GM12873 (cell line): ENCODE measurements at regions not wholly inside any gene's neighbourhood (a gene's known extent, or its start where the extent isn't known, plus 50 kb on each side); places are given as distances from the start of the nearest gene placed in this dataset.

Source experiments
- TF ChIP-seq, protein P1 (sequence below): IDR thresholded peaks from 2 replicates; pipeline ENCODE4 v1.5.1; 2012; ENCODE audit warnings: low read depth, mild to moderate bottlenecking, moderate library complexity, low read length, control low read depth; ENCODE audit not compliant: insufficient read depth; ENCODE audit errors: missing control alignments

DNA sequence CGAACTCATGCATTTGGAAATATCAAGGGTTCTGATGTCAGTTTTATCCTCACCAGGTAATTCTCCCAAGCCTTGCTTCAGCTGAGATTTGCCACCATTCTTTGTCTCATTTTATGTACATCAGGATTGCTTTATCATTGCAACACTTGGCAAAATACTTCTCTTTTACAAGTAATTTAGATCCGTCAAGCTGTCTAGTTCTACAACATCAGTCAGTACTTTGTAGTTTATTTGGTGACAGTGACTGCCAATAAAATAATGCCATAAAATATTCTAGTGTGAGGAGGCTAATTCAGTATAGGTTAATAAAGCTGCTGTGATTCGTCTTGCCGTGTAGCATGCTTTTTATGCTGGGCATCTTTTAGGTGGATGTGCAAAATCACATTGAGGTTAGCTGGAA is 565.3 kb upstream of the SGO1 start:
- TF ChIP-seq, protein P1, sequence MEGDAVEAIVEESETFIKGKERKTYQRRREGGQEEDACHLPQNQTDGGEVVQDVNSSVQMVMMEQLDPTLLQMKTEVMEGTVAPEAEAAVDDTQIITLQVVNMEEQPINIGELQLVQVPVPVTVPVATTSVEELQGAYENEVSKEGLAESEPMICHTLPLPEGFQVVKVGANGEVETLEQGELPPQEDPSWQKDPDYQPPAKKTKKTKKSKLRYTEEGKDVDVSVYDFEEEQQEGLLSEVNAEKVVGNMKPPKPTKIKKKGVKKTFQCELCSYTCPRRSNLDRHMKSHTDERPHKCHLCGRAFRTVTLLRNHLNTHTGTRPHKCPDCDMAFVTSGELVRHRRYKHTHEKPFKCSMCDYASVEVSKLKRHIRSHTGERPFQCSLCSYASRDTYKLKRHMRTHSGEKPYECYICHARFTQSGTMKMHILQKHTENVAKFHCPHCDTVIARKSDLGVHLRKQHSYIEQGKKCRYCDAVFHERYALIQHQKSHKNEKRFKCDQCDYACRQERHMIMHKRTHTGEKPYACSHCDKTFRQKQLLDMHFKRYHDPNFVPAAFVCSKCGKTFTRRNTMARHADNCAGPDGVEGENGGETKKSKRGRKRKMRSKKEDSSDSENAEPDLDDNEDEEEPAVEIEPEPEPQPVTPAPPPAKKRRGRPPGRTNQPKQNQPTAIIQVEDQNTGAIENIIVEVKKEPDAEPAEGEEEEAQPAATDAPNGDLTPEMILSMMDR = no peak

DNA sequence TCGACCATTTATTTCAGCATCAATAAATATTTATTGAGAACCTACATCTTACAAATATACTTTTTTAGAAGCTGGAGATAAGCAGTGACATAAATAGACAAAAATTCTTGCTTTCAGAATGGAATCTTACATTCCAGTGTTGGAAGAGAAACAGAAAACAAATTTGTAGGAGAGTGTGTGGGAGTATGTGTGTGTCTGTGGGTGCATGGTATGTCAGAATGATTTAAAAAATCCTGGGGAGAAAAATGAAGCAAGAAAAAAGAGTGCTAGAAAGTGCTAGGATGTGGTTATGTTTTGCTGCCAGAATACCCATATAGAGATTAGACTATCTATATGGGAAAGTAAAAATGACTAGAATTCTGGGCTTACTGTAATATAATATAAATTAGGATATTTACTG is 561.7 kb upstream of the SGO1 start:
- TF ChIP-seq, protein P1 = no peak

DNA sequence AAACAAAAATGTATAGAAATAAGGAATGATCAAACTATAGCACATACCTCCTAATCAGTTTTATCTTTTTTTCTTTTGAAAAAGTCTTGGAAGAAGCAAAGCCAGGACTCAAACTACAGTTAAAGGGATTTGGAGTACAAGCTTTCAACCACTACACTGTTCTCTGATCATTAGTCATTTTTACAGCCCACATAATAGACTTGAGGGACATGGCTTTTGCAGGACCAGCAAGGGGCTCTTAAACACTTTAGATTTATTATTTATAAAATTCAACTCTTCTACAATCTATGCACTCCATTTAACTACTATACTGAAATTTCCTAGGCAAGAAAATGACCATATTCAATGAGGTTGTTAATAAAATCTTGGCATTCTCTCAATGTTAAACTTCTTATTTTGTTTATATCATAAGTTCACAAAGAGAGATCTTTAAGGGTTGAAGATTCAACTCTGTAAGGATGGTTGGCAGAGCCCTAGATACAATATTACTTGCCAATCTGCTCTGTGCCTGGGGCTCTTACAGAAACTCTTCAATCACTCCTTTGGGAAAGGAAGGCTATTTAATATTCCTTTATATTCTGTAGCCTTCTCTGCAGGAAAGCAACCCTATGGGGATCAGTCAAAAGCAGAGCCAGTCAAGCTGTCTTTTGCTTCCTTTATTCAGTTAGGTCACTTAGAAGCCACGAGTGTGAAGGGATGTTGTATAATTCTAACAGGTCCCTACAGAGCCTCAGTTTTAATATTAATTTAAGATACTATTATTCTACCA is 557.7 kb upstream of the SGO1 start:
- TF ChIP-seq, protein P1 = no peak

DNA sequence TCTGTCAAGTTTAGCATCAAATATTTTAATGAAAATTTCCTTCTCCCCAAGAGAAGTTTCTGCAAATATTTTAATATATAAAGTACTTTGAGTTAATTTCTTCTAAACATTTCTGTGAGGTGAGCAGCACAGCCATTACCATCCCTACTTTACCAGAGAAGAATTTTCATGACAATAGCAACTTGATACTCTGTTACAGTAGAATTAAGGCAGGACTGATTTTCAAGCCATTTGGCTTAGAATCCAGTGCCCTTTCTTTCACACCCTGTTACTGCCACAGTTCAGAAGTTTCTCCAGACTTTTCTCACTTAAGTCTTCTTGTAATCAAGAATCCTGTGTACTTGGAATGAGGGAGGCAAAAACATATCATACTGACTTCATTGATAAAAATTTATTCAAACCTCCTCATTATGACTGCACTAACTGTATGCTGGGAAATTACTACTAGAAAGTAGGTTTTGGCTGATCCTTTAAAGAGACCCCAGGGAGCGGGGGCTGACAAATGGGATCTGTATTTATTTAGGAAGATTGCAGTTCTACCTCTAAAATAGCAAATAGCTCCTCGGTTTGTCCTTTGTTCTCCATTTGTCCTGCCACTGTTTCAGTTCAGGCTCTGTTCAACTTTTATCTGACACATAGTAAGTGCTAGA is 557.0 kb upstream of the SGO1 start:
- TF ChIP-seq, protein P1 = no peak

DNA sequence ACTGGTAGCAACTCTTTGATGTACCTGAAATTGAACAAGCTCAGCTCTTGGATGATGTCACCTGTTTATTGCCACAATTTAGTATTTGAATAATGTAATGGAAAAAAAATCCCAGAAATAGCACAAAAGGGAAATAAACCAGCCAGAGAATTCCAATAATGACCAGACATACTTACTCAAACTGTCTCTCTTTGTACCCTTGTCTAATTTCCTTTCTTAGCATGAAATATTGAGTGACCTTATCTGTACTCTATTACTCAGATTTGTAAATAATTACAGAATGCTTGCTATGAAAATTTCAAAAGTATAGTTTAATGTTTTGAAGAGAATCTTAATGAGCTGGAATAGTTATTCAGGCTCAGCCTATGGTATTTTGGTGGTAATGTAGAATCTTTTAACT is 555.4 kb upstream of the SGO1 start:
- TF ChIP-seq, protein P1 = no peak

DNA sequence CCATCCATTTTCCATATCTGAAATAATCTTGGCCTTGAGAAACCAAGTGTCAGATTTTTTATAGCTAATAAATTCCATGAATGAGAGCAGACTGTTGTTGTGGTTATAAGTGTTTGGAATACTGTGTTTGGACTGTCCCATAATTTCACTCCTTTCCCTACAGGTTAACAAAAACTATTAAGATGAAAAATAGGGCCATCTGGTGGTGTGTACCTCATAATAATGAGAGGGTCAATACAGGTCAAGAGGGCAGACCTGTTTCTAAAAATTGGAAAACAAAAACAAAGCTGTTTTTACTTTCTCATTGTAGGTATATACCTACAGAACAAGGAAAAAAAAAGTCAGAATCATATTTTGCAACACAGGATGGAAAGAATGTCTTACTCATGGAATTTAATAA is 553.8 kb upstream of the SGO1 start:
- TF ChIP-seq, protein P1 = no peak

DNA sequence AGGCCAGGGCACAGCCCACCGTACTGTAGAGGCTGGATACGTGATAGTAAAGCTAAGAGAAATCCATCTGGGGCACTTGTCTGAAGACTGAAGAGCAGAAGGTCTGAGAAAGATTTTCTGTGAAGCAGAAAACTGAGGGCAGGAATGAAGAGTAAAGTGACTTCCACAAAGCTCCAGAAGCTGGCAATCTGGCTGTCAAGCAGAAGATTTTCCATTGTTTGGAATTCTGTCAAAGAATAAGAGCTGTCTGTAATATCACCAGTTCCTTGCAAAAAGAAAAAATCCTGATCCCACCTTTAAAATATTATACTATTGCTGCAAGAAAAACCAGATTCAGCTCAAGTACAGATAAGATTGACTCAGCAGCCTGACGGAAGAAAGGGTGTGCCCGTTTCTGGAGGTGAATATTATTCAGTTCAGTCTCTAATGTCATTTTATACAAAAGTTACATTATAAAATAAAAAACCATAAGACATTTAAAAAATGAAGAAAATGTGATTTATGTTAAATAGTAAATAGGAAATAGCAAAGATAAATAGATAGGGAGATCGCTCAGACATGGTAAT is 550.4 kb upstream of the SGO1 start:
- TF ChIP-seq, protein P1 = no peak
